KMS-11 (cell line): ENCODE measurements at regions not wholly inside any gene's neighbourhood (a gene's known extent, or its start where the extent isn't known, plus 50 kb on each side); places are given as distances from the start of the nearest gene placed in this dataset.

Experiments
- H2AFZ ChIP-seq: fragments of 200-600 bp; sonication (generic); 2 replicates; pipeline ENCODE4 v1.6.1; 2016; ENCODE audit warnings: antibody characterized with exemption, mixed run types, low read depth
- H3K27ac ChIP-seq: fragments of 200-600 bp; sonication (generic); 2 replicates; pipeline ENCODE4 v1.6.1; 2016; ENCODE audit warnings: mild to moderate bottlenecking, mixed run types
- H3K27me3 ChIP-seq: fragments of 200-600 bp; sonication (generic); 2 replicates; pipeline ENCODE4 v1.6.1; 2017; ENCODE audit warnings: mild to moderate bottlenecking, low read depth, mixed run types, moderate library complexity; ENCODE audit not compliant: insufficient read depth
- H3K36me3 ChIP-seq: fragments of 200-600 bp; sonication (generic); 2 replicates; pipeline ENCODE4 v1.6.1; 2017; ENCODE audit warnings: mild to moderate bottlenecking, mixed run types; ENCODE audit not compliant: insufficient read depth
- H3K4me1 ChIP-seq: fragments of 200-600 bp; sonication (generic); 2 replicates; pipeline ENCODE4 v1.6.1; 2016; ENCODE audit warnings: mild to moderate bottlenecking, low read depth, mixed run types; ENCODE audit not compliant: poor library complexity, severe bottlenecking
- H3K4me2 ChIP-seq: fragments of 200-600 bp; sonication (generic); 2 replicates; pipeline ENCODE4 v1.7.0; 2016; ENCODE audit warnings: mild to moderate bottlenecking, mixed run types
- H3K4me3 ChIP-seq: fragments of 200-600 bp; sonication (generic); IDR thresholded peaks from 2 replicates; pipeline ENCODE4 v1.6.1; 2017; ENCODE audit warnings: low read depth, low read length, mixed read lengths; ENCODE audit not compliant: insufficient read depth
- H3K79me2 ChIP-seq: fragments of 200-600 bp; sonication (generic); 2 replicates; pipeline ENCODE4 v1.6.1; 2016; ENCODE audit warnings: low read depth, mixed run types; ENCODE audit not compliant: insufficient read depth
- H3K9ac ChIP-seq: fragments of 200-600 bp; sonication (generic); 2 replicates; pipeline ENCODE4 v1.6.1; 2016; ENCODE audit warnings: mild to moderate bottlenecking, mixed run types
- H4K20me1 ChIP-seq: fragments of 200-600 bp; sonication (generic); 2 replicates; pipeline ENCODE4 v1.6.1; 2016; ENCODE audit warnings: mild to moderate bottlenecking, mixed run types; ENCODE audit not compliant: insufficient read depth
- TF ChIP-seq, protein P1 (sequence below): fragments of 200-600 bp; sonication (generic); conservative IDR thresholded peaks from 2 replicates; pipeline ENCODE4 v1.6.1; 2017; ENCODE audit warnings: low read depth, mild to moderate bottlenecking, antibody characterized with exemption, low read length, moderate library complexity, mixed read lengths

DNA sequence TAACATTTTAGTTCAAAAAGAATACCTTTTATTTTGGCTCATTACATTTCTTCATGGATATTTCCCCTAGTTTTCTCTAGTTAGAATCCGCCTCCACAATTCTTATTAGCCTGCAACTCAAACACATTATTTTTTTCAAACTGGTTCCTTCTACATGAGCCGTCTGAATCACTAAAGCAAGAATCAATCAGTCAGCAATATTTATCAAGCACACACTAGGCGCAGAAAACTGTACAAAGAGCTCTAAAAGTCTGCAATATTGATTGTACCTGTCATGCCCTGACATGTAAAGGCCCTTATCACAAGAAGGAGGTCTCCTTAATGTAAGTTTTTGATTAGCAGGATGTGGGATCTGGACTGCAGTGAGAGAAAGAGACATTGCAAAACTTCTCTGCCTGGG, 94.8 kb upstream of the CENPE start:
- H2AFZ ChIP-seq = no peak overlapping the region
- H3K4me2 ChIP-seq = no peak overlapping the region
- TF ChIP-seq, protein P1, sequence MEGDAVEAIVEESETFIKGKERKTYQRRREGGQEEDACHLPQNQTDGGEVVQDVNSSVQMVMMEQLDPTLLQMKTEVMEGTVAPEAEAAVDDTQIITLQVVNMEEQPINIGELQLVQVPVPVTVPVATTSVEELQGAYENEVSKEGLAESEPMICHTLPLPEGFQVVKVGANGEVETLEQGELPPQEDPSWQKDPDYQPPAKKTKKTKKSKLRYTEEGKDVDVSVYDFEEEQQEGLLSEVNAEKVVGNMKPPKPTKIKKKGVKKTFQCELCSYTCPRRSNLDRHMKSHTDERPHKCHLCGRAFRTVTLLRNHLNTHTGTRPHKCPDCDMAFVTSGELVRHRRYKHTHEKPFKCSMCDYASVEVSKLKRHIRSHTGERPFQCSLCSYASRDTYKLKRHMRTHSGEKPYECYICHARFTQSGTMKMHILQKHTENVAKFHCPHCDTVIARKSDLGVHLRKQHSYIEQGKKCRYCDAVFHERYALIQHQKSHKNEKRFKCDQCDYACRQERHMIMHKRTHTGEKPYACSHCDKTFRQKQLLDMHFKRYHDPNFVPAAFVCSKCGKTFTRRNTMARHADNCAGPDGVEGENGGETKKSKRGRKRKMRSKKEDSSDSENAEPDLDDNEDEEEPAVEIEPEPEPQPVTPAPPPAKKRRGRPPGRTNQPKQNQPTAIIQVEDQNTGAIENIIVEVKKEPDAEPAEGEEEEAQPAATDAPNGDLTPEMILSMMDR = no peak
- H3K79me2 ChIP-seq = no peaks in the 10 kb centered on the region
- no peaks in the 10 kb centered on the region for H3K36me3 ChIP-seq
- no peaks in the 10 kb centered on the region for H3K27me3 ChIP-seq
- no peak overlapping the region for H3K4me3 ChIP-seq
- H3K4me1 ChIP-seq = no peaks in the 10 kb centered on the region
- H4K20me1 ChIP-seq = no peaks in the 10 kb centered on the region
- no peak overlapping the region for H3K27ac ChIP-seq
- H3K9ac ChIP-seq = no peak overlapping the region

- Histone ChIP-seq H3K79me2 (no peaks in the 10 kb centered on the region), H3K36me3 (no peaks in the 10 kb centered on the region), H3K4me1 (no peaks in the 10 kb centered on the region), H3K9ac (no peak overlapping the region), H3K4me3 (no peak overlapping the region), H3K4me2 (no peak overlapping the region), H2AFZ (no peak overlapping the region), H3K27me3 (no peaks in the 10 kb centered on the region), H4K20me1 (no peaks in the 10 kb centered on the region), H3K27ac (no peak overlapping the region)
- TF ChIP-seq, protein P1 = no peak
Measured at GRCh38 chr4:103292373-103292772, 94.2 kb upstream of the CENPE start.

- TF ChIP-seq, protein P1 = no peak
- Histone ChIP-seq H4K20me1 (no peaks in the 10 kb centered on the region), H3K79me2 (no peaks in the 10 kb centered on the region), H2AFZ (no peak overlapping the region), H3K27ac (no peak overlapping the region), H3K4me3 (no peak overlapping the region), H3K4me1 (no peaks in the 10 kb centered on the region), H3K27me3 (no peaks in the 10 kb centered on the region), H3K36me3 (no peaks in the 10 kb centered on the region), H3K4me2 (no peak overlapping the region), H3K9ac (no peak overlapping the region)
Measured at GRCh38 chr4:103289186-103289585, 91.0 kb upstream of the CENPE start.

DNA sequence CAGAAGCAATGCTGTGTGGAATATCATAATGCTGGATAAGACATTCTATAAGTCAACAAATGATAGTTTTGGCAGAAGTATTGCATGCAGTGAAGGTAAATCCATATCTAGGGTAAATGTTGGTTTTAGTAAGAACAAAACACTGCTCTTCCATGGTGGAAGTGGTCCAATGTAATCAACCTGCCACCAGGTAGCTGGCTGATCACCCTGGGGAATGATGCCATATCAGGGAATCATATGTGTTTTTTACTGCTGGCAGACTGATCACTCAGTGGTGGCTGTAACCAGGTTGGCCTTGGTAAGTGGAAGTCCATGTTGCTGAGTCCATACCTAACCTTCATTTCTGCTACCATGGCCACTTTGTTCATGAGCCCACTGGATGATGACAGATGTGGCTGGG, 74.0 kb upstream of the CENPE start:
- H3K27me3 ChIP-seq = no peaks in the 10 kb centered on the region
- no peaks in the 10 kb centered on the region for H3K4me1 ChIP-seq
- H3K9ac ChIP-seq = no peak overlapping the region
- TF ChIP-seq, protein P1 = no peak
- H3K4me2 ChIP-seq = no peak overlapping the region
- H3K4me3 ChIP-seq = no peak overlapping the region
- H3K27ac ChIP-seq = no peak overlapping the region
- H3K36me3 ChIP-seq = no peaks in the 10 kb centered on the region
- H3K79me2 ChIP-seq = no peaks in the 10 kb centered on the region
- no peak overlapping the region for H2AFZ ChIP-seq
- H4K20me1 ChIP-seq = no peaks in the 10 kb centered on the region
